GM13977 (cell line): ENCODE measurements at regions not wholly inside any gene's neighbourhood (a gene's known extent, or its start where the extent isn't known, plus 50 kb on each side); places are given as distances from the start of the nearest gene placed in this dataset.

Experiments used
- DNase-seq: peaks from one replicate; pipeline ENCODE4 v3.0.0; 2012; ENCODE audit warnings: low spot score
- in situ Hi-C: fragments of 300-500 bp; cut with MboI; formaldehyde crosslinking; loops from one replicate; pipeline ENCODE4 v1.12.0; 2022; ENCODE audit warnings: low sequenced_read_pairs, low pct_unique_long_range_greater_than_20kb, mixed read lengths, inconsistent platforms; ENCODE audit not compliant: unreplicated experiment
- TF ChIP-seq, protein P1 (sequence below): IDR thresholded peaks from 2 replicates; pipeline ENCODE4 v1.5.1; 2012; ENCODE audit warnings: mild to moderate bottlenecking, control low read depth; ENCODE audit not compliant: insufficient read depth; ENCODE audit errors: extremely low read depth, missing control alignments

DNA sequence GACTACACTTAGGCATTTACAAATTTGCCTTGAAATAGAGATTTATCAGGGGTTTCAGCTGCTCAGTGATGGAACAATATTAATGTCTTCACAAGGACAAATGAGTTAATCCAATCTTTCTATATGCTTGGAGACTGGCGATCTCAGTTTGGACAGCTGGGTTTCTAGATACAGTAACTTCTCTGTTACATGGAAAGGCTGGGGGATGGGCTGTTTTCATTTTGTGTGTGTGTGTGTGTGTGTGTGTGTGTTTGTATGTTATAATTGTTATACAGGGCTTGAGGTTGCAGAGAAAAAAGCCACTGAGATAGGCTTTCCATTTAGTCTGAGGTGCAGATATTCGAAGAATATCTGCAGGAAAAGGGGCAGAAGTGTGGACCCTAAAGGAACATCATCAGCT lies 359.3 kb upstream of the SALL1 start:
- in situ Hi-C loops, result no loop called here
- TF ChIP-seq, protein P1, sequence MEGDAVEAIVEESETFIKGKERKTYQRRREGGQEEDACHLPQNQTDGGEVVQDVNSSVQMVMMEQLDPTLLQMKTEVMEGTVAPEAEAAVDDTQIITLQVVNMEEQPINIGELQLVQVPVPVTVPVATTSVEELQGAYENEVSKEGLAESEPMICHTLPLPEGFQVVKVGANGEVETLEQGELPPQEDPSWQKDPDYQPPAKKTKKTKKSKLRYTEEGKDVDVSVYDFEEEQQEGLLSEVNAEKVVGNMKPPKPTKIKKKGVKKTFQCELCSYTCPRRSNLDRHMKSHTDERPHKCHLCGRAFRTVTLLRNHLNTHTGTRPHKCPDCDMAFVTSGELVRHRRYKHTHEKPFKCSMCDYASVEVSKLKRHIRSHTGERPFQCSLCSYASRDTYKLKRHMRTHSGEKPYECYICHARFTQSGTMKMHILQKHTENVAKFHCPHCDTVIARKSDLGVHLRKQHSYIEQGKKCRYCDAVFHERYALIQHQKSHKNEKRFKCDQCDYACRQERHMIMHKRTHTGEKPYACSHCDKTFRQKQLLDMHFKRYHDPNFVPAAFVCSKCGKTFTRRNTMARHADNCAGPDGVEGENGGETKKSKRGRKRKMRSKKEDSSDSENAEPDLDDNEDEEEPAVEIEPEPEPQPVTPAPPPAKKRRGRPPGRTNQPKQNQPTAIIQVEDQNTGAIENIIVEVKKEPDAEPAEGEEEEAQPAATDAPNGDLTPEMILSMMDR, result no peak
- DNase-seq, result no peak

DNA sequence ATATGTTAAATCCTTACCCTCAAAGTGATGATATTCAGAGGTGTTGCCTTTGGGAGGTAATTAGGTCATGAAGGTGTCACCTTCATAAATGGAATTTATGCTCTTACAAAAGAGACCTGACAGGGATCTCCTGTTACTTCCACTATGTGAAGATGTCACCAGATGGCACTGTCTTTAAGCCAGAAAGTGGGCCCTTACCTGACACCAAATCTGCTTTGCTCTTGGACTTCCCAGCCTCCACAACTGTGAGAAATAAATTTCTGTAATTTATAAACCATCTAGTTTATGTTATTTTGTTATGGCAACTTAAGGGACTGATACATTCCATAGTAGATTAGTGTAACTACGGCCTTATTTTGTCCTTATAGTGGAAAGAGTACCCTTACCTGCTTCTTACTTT lies 358.3 kb upstream of the SALL1 start:
- TF ChIP-seq, protein P1, result no peak
- no peak for DNase-seq
- in situ Hi-C loops, result no loop called here

DNA sequence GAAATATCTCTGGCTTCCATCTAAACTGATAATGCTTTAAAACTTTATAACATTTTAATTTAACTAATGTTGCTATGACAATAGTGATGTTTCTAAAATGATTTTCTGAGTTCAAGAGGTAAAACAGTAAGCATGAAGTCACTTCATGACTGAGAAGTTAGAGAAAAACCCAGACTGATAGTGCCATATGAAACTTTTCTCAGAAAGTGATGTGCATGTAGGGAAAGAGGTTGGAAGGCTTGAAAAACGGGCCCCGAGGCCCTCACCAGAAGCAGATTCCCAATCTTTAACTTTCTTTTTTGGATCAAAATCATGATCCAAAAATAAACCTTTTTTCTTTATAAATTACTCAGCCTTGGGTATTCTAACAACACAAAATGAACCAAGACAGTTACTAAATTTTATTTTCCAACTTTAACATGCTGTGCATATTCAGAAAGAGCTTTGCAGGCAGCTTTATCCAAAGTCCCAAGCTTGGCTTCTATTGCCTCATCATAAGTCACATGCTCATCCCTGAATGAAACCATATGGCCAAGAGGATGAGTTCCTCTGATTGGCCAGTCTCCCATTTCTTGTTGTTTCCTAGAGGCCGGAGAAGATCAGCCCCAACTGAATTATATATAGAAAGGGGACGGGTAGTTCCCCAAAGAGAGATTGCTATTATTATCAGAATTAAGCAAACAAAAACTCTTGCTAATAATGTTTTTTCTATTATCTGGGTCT lies 357.6 kb upstream of the SALL1 start:
- TF ChIP-seq, protein P1, result no peak
- no peak for DNase-seq

DNA sequence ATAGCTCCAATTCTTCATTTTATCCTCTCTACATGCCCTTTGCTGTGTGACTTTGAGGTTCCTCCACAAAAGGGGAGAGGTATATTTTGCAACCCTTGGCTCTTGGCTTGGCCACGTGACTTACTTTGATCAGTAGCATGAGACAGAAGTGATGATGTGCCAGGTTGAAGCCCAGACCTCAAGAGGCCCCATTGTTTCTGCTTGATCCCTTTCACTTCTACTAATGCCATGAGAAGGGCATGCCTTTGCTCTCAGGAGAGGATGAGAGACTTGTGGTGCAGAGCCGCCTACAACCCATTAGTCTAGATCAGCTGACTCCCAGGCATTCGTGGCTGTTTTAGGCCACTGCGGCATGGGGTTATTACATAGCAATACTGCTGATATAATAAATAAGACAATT lies 356.2 kb upstream of the SALL1 start:
- in situ Hi-C loops, result no loop called here
- TF ChIP-seq, protein P1, result no peak
- DNase-seq, result no peak

More for the DNA sequence above, 357.6 kb upstream of the SALL1 start:
- in situ Hi-C loops, result no loop called here

DNA sequence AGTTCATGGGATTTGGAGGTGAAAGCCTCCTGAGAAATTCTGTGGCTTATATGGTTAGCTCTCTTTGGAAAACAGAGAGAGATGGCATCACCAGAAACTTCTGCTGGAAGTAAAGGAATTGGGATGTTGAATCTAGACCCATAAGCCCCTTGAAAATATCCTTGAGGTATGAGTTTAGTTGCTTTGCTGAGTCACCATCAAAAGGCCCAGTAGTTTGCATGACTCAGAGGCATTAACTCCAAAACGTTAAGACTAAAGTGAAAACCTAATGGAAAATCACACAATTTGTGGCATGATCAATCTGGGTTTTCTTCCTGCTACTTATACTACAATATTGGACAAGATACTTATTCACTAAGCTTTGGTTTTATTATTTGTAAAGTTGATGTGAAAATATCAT lies 349.2 kb upstream of the SALL1 start:
- TF ChIP-seq, protein P1, result no peak
- in situ Hi-C loops, result no loop called here
- DNase-seq, result no peak

DNA sequence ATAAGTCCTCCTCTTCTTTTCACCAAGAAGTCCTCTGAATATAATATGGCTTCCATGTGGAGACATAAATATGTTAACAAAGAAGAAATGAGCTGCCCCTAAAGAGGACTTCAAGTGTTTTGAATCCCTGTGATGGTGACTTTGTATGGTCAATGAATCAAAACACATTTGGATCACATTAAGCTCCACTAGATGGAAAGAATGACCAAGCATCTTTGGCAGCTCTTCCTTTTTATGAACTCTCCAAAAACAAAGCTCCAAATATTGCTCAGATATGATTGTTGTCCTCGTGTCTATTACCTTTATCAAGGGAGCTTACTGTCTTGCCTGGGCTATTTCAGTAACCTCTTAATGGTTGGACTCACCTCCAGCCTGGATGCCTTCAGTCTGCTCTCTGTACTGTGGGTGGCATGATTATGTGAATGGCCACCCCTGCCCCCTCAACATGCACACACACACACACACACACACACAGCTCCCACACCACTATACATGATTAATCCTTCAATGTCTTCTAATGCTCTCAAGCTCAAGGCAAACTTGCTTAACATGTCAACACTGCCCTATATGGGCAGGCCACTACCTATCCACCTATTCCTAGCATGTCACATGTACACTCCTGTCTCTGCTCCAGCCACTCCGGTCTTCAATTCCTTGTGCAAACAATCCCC lies 346.6 kb upstream of the SALL1 start:
- in situ Hi-C loops, result no loop called here

More for the DNA sequence above, 346.6 kb upstream of the SALL1 start:
- no peak for DNase-seq
- TF ChIP-seq, protein P1, result no peak
